ENCODE measurements at regions not wholly inside any gene's neighbourhood (a gene's known extent, or its start where the extent isn't known, plus 50 kb on each side); places are given as distances from the start of the nearest gene placed in this dataset.
"Not testable (repeated sequence)": the region's sequence is repeated elsewhere in the genome, so short reads cannot be mapped to it uniquely, and the experiment has no call there.

DNA sequence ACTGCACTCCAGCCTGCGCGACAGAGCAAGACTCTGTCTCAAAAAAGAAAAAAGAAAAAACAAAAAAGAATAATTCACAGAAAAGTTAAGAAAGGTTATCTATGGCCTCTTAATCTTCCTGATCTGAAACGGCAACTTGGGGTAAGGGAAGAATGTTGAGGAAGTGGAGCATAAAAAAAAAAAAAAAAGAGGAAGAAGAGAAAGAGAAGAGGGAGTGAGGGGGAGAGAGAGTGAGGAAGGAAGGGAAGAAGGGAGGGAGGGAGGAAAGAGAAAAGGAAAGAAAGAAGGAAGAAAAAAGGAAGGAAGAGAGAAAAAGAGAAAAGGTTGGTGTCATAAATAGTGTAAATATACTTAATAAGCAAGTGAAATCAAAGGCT is 68.9 kb upstream of the NCOA3 start:
- no peak overlapping the region for H3K4me3 ChIP-seq (ENCODE audit: low read depth, low read length)
- POLR2A ChIA-PET = no interaction called here
- DNase-seq (ENCODE audit: low read depth) = no peak
- no peaks in the 10 kb centered on the region for H3K27me3 ChIP-seq (ENCODE audit: control insufficient read depth, insufficient read depth, low read length)
- CTCF ChIA-PET = interaction anchor here (0.8 kb wide), 1 partner anchor 154 kb away, joined by 3 read pairs; no protein-coding TSS in a partner anchor
- no peaks in the 10 kb centered on the region for H3K36me3 ChIP-seq (ENCODE audit: control insufficient read depth, insufficient read depth, low read length)
- TF ChIP-seq, protein P1, sequence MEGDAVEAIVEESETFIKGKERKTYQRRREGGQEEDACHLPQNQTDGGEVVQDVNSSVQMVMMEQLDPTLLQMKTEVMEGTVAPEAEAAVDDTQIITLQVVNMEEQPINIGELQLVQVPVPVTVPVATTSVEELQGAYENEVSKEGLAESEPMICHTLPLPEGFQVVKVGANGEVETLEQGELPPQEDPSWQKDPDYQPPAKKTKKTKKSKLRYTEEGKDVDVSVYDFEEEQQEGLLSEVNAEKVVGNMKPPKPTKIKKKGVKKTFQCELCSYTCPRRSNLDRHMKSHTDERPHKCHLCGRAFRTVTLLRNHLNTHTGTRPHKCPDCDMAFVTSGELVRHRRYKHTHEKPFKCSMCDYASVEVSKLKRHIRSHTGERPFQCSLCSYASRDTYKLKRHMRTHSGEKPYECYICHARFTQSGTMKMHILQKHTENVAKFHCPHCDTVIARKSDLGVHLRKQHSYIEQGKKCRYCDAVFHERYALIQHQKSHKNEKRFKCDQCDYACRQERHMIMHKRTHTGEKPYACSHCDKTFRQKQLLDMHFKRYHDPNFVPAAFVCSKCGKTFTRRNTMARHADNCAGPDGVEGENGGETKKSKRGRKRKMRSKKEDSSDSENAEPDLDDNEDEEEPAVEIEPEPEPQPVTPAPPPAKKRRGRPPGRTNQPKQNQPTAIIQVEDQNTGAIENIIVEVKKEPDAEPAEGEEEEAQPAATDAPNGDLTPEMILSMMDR (IDR thresholded peaks at IDR 0.05; ENCODE audit: insufficient read depth, low read depth, low read length) = no peak

DNA sequence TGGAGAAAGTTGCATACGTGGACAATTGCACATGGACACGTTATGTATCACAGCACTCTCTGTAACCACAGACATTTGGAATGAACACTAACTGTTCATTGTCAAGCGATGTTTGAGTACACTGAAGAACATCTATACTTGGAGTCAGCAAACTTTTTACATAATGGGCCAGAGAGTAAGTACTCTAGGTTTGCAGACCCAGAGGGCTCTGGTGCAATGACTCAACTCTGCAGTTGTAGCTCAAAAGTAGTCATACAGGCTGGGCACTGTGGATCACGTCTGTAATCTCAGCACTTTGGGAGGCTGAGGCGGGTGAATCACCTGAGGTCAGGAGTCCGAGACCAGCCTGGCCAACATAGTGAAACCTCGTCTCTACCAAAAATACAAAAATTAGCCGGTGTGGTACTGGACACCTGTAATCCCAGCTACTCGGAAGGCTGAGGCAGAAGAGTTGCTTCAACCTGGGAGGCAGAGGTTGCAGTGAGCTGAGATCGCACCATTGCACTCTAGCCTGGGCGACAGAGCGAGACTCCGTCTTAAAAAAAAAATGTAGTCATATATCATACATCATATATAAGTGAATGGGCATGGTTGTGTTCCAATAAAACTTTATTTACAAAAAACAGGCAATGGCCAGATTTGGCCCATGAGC is 67.4 kb upstream of the NCOA3 start:
- POLR2A ChIA-PET = interaction anchor here (0.6 kb wide), 1 partner anchor 48 kb away, joined by 7 read pairs; no protein-coding TSS in a partner anchor
- not testable (repeated sequence) for H3K27me3 ChIP-seq (ENCODE audit: control insufficient read depth, insufficient read depth, low read length); H3K36me3 ChIP-seq (ENCODE audit: control insufficient read depth, insufficient read depth, low read length); H3K4me3 ChIP-seq (ENCODE audit: low read depth, low read length)
- DNase-seq (ENCODE audit: low read depth) = peak; percentile 17
- CTCF ChIA-PET = interaction anchor here (1.3 kb wide), 1 partner anchor 50 kb away, joined by 3 read pairs; no protein-coding TSS in a partner anchor

DNA sequence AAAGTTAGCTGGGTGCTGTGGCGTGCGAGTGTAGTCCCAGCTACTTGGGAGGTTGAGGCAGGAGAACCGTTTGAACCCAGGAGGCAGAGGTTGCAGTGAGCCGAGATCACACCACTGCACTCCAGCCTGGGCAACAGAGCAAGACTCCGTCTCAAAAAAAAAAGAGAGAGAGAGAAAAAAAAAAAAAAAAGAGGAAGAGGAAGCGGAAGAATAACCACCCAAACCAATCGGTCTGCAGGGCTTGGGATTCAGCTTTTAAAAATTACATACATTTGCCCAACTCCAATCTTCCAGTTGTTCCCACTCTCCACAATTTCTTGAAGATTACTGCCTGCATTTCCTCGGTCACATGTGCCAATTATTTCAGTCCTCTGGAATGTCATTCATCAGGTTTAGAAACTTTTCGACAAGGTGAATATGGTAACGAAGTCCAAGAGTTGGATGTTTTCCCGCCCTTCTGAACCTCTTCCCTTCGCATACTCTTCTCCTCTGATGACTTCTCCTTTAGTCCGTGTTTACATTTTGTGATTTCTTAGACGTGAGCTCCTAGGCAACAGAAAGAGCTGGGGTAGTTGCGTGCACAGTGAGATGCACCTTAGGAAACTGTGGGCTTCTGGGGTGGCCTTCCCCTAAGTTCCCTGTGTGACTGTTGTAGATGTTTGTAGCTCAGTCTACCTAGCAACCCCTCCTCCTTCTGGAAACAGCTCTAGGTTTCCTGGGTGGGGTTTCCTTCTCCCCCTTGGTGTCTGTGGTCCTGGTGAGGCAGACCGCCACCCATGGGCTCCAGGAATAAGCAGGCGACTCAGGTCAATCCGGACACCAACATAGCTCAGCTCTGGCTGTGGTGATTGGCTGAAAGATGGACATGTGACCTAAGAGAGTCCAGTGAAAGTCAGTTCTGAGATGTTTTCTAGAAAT is 63.0 kb upstream of the NCOA3 start:
- H3K4me3 ChIP-seq (ENCODE audit: low read depth, low read length) = no peak overlapping the region
- TF ChIP-seq, protein P1 (IDR thresholded peaks at IDR 0.05; ENCODE audit: insufficient read depth, low read depth, low read length) = no peak
- no peaks in the 10 kb centered on the region for H3K36me3 ChIP-seq (ENCODE audit: control insufficient read depth, insufficient read depth, low read length)
- ChIA-PET POLR2A (no interaction called here), CTCF (interaction anchor here (0.6 to 1.2 kb wide), 2 partner anchors 8 to 14 kb away, joined by 3 read pairs; no protein-coding TSS in a partner anchor)
- no peak for DNase-seq (ENCODE audit: low read depth)
- no peaks in the 10 kb centered on the region for H3K27me3 ChIP-seq (ENCODE audit: control insufficient read depth, insufficient read depth, low read length)

DNA sequence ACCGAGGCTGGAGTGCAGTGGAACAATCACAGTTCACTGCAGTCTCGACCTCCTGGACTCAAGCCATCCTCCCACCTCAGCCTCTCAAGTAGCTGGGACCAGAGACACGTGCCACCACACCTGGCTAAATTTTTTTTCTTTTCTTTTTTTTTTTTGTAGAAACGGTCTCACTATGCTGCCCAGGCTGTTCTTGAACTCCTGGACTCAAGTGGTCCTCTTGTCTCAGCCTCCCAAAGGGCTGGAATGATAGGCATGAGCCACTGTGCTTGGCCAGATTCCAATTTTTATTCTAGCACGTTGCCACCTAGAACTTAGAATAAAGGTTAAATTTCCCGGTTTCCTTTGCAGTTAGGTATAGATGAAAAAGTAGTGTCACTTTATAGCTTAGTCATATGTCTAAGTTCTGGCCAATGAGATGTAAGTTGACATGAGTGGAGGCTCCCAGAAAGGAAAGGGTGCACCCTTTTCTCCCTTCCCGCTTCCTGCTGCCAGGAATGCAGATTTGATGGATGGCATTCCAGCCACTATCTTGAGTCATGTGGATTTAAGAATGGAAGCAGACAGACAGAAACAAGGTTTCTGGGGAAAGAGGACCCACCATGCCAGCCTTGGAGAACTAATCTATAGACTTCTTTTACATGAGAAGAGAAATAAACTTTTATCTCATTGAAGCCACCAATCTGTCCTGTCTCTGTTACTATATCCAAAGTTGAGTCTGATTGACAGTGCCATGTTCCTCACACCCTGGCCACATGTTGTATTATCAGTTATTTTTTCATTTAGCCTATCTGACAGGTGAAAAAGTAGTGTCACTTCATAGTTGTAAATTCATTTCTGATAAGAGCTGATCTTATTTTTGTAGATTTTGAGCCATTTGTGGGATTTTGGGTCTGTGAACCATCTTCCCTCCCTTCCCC is 60.6 kb upstream of the NCOA3 start:
- POLR2A ChIA-PET = no interaction called here
- CTCF ChIA-PET = no interaction called here
- H3K4me3 ChIP-seq (ENCODE audit: low read depth, low read length) = no peak overlapping the region
- TF ChIP-seq, protein P1 (IDR thresholded peaks at IDR 0.05; ENCODE audit: insufficient read depth, low read depth, low read length) = no peak
- no peaks in the 10 kb centered on the region for H3K27me3 ChIP-seq (ENCODE audit: control insufficient read depth, insufficient read depth, low read length)
- H3K36me3 ChIP-seq (ENCODE audit: control insufficient read depth, insufficient read depth, low read length) = no peaks in the 10 kb centered on the region
- DNase-seq (ENCODE audit: low read depth) = no peak

DNA sequence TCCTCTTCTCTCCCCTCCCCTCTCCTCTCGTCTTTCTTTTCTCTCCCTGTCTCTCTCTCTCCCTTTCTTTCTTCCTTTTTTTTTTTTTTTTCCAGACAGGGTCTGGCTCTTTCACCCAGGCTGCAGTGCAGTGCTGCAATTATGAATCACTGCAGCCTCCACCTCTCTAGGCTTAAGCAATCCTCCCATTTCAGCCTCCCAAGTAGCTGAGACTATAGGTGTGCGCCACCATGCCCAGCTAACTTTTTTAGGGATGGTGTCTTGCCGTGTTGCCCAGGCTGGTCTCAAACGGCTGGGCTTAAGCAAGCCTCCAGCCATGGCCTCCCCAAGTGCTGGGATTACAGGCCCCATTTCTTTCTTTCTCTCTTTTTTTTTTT is 59.9 kb upstream of the NCOA3 start:
- TF ChIP-seq, protein P1 (IDR thresholded peaks at IDR 0.05; ENCODE audit: insufficient read depth, low read depth, low read length) = no peak
- Histone ChIP-seq H3K27me3 (ENCODE audit: control insufficient read depth, insufficient read depth, low read length) (no peaks in the 10 kb centered on the region), H3K4me3 (ENCODE audit: low read depth, low read length) (no peak overlapping the region), H3K36me3 (ENCODE audit: control insufficient read depth, insufficient read depth, low read length) (no peaks in the 10 kb centered on the region)
- ChIA-PET POLR2A (no interaction called here), CTCF (no interaction called here)
- no peak for DNase-seq (ENCODE audit: low read depth)

DNA sequence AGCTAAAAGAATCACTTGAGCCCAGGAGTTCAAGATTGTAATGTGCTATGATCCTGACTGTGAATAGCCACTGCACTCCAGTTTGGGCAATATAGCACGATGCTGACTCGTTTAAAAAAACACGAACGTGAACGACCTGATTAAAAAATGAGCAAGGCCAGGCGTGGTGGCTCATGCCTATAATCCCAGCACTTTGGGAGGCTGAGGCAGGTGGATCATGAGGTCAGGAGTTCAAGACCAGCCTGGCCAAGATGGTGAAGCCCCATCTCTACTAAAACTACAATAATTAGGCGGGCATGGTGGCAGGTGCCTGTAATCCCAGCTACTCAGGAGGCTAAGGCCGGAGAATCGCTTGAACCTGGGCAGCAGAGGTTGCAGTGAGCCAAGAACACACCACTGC is 58.6 kb upstream of the NCOA3 start:
- POLR2A ChIA-PET; H3K4me3 ChIP-seq (ENCODE audit: low read depth, low read length); DNase-seq (ENCODE audit: low read depth); H3K36me3 ChIP-seq (ENCODE audit: control insufficient read depth, insufficient read depth, low read length); H3K27me3 ChIP-seq (ENCODE audit: control insufficient read depth, insufficient read depth, low read length): not testable (repeated sequence)
- CTCF ChIA-PET = interaction anchor here (1.1 kb wide), 1 partner anchor 13 kb away, joined by 4 read pairs; no protein-coding TSS in a partner anchor
